Stimulated activated CD8-positive, alpha-beta memory T cell treated with anti-CD3 and anti-CD28 coated beads, Interleukin-12 subunit alpha, Interleukin-12 subunit beta, amount 100 ng/mL, for 1 hour (primary cell): ENCODE measurements at regions not wholly inside any gene's neighbourhood (a gene's known extent, or its start where the extent isn't known, plus 50 kb on each side); places are given as distances from the start of the nearest gene placed in this dataset.
"Not testable (repeated sequence)": the region's sequence is repeated elsewhere in the genome, so short reads cannot be mapped to it uniquely, and the experiment has no call there.

Experiments
- DNase-seq: peaks from one replicate; pipeline ENCODE4 v3.0.0-alpha.2; 2020; ENCODE audit warnings: low read depth

DNA sequence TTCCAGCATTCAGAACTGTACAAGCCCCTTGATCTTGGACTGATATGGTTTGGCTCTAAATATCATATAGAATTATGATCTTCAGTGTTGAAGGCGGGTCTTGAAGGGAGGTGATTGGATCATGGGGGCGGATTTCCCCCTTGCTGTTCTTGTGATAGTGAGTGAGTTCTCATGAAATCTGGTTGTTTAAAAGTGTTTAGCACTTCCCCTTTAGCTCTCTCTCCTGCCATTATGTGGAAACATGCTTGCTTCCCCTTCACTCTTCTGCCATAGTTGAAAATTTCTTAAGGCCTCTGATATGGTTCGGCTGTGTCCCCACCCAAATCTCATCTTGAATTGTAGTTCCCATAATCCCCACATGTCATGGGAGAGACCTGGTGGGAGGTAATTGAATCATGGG lies 305.3 kb upstream of the CYRIA start:
- not testable (repeated sequence) for DNase-seq

DNA sequence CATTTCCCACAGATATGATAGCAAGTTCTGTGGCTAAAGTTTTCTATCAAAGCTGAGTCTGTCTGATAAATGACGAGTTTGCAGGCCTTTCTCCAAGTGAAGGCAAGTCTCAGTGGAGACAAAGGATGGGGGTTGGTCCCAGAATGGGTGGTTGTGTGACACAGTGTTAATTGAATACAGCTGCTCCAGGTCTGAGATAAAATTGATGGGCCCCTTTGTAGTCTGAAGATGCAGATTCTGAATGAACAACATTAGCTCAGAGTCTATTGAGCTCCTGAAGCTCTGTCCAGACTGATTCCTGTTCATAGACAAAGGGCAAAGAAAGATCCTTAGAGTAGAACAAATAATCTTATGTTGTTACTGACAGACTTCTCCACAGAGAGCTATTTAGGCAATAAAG lies 296.9 kb upstream of the CYRIA start:
- no peak for DNase-seq

DNA sequence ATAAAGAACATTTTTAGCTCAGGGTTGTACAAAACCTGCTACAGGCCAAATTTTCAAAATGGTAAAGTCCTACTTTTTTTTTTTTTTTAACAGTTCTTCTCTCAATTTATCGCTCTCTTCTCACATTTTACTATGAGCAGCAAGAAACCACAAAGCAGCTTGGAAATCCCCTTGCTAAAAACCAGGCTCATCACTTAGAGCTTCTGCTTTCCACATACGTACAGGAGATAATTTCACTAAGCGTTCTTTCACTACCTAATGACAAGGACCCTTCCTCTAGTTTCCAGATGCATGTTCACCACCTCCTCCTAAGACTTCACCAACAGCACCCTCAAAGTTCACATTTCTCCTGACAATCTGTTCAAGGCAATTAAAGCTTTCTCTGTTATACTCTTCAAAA lies 294.9 kb upstream of the CYRIA start:
- DNase-seq = no peak

DNA sequence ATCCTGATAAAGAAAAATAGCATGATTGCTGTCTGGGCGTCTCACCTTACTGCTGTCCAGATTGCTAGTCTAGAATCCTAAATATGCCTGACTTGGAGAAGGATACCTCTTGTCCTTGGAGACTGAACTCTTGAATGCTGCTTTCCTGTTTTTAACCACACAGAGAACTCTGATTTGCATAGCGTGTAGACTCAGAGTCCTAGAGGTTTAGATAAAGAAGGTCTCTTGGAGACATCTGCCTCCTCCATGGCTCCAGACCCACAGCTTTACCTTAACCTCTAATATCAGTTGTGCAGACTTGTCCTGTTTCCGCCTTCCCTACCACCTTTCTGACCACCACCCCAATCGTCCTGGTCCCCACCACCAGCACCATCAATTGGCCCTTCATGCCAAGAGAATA lies 292.6 kb upstream of the CYRIA start:
- DNase-seq = no peak

DNA sequence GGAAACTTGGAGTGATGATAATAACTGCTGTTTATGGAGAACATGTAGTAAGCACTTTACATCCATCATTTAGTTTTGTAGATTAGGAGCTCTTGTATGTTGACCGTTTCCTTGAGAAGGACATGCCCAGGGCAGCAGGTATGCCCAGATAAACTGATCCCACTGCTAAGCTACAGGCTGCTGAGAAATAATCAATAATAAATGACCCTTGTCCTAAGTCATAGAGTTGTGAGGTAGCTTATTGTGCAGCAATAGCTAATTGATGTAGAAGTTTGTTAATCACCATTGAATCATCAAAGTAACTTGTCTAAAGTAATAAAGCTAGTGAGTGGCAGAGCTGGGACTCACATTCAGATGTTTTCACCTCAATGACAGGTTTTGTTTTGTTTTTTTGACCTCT lies 287.2 kb upstream of the CYRIA start:
- no peak for DNase-seq

DNA sequence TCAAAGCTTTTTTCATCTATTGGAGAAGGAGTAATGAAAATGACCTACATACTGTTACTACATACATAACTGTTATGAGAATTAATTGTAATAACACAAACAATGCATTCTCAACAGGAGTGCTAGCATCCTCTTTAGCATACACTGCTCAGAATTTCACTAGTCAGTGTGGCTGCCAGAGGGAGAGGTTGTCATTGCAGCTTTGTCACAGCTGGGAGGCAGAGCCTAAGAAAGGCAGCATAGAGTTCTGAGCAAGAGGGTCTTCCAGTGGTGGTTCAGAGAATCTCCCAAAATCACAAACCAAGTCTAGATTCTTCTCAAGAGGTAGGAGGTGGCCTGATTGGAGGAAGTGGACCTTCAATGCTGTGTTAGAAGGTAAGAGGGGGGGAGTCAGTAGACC lies 286.7 kb upstream of the CYRIA start:
- DNase-seq = no peak

DNA sequence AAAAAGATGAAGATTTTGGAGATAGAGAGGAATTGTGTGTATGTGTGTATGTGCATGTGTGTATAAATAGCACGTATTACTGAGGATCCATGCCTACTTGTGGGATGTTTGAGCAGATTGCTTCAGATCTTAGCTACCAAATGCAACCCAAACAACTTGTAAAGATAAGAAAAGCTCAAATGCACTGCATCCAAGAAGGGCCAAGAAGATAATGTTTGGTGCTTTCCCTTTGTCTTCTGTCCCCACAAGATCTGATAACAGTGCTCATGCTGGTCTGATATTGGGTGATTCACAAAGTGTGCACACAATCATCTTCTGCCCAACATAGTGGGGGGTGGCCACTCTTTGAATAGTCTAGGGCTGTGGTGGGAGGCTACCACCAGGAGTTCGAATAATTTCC lies 284.8 kb upstream of the CYRIA start:
- DNase-seq = no peak

DNA sequence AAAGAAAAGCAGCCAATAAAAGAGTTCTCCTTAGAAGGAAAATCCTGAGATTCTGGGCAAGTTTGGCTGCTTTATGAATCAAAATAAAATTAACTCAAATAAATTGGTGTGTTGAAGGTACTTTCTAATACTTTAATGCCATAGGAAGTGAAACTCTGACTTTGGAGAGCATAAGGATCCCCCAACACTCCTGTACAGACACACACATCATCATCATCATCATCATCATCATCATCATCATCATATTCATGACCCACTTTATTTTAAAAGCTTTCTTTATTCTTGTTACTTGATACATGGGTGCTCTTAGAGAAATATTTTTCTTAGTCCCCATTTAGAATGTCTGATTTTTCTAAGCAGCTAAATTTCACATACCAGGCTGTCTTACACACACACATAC lies 283.1 kb upstream of the CYRIA start:
- DNase-seq = no peak

DNA sequence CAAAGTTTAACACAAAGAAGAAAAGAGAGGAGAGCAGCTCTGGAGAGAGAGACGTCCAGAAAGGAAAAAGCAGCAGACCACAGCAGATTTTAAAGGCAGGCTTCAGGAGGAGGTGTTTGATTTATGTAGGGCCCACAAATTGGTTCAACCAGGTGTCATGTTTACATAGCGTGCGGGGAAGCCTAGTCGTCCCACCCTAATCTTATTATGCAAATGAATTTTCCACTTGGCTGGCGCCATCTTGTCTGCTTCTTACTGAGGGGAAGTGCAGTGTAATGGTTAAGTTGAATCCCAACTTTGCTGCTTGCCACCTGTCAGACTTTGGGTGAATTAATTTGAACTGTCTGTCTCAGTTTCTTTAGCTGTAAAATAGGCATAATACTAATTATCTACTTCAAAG lies 282.4 kb upstream of the CYRIA start:
- no peak for DNase-seq

DNA sequence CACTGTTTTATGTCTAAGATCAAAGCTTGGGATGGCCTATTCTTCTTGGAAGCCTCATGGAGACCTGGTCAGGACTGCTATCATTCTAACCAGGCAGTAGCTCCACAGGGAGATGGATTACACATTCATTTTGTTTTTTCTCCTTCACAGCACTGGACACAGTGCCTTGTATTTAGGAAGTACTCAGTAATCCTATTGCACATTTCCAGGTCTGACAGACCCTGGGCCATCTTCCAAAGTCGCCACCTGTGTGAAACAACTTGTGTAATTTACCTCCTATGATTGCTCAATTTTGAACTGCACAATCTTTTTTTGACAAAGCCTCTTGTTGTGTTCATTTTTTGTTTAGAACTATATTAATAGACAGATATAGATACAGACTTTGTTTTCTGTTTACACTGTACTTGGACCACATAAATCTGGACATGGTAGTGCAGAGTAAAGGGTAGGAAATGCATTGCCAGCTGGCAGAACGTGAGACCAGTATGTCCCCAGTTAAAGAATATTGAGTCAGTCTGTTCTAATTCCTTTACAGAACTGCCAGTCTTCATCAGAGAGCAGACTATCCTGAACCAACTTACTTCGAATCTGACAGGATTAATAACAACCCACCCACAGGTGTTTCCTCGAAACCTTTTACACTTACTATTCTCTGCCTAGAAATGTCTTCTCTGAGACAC lies 277.8 kb upstream of the CYRIA start:
- no peak for DNase-seq

DNA sequence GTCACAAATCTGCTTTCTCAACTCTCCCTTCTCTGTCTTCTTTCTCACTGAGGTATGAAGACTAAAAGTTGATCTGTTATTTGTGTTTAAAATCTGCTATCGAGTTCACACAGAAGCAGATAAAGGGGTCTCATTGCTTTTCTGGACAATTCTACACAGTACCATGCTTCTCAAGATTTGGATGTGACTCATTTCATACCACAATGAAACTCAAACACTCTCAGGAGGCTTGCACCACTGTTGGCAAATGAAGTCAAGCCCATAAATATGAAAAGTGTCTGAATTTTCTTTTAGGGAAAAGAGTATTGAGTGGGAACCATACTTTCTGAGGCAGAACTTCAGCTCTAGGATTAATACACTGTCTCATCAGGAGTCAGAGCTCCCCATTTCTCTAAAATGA lies 274.6 kb upstream of the CYRIA start:
- no peak for DNase-seq

DNA sequence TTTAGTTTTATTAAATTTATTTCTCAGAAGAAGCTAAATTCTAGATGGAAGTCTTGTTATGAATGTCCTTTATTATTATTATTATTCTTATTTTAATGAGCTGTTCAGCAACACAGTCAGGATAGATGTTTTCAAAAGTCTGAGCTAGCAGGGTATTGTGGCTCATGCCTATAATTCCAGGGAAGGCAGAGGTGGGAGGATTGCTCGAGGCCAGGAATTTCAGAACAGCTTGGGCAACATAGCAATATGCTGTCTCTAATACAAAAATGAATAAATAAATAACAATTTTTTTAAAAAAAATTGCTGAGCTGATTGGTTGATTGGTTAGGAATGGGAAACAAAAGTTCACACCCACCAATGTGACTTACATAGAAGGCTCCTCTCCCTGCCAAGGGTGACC lies 274.1 kb upstream of the CYRIA start:
- DNase-seq = no peak

DNA sequence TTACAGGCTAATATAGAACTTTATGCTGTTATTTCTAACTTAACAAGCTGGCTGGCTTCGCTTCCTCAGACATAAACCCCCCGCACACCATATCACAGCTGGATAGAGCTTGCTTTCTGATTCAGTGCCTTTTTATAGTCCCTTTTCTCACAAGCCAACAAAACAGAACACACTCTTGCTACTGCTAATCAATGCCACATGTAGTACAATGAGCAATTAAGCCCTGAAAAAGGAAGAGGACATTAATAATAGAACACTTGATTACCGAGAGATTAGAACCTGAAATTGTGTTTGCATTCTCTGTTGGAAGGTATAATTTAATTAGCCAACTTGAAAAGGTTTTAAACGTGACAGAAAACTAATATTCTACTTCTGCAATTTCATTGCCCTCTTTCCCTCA lies 267.7 kb upstream of the CYRIA start:
- DNase-seq = no peak

DNA sequence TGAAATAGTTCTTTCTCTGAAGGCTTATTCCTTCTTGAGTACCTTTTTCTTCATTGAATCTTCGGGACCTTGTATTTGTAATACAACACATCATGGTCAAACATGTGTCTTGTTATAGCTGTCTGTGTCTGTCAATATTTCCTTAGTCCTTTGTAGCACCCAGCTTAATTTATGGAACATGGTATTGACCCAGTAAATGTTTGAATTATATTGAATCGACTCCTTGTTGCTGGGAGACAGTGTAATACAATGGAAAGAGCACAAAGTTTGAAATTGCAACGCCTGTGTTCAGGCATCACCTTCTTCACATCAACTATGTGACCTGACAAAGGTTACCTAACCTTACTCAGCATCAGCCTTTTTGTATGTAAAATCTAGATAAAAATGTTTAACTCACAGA lies 267.2 kb upstream of the CYRIA start:
- DNase-seq = no peak

DNA sequence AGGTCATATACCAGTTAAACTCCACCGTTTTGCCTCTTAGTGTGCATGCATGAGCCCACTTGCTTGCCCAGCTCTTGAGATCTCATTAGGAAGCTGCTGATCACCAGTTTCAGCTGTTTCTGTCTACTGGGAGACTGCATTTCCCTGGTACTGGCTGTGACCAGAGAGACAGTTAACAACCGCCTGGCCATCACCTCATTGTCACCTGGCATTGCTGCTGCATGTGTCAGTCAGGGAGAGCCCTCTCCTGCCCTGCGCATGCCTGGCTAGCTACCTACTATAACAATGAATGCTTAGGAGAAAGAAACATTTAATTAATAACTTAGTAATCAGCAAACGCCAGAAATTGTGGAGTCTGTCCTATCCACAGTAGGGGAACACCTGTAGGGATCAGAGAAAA lies 265.8 kb upstream of the CYRIA start:
- no peak for DNase-seq

DNA sequence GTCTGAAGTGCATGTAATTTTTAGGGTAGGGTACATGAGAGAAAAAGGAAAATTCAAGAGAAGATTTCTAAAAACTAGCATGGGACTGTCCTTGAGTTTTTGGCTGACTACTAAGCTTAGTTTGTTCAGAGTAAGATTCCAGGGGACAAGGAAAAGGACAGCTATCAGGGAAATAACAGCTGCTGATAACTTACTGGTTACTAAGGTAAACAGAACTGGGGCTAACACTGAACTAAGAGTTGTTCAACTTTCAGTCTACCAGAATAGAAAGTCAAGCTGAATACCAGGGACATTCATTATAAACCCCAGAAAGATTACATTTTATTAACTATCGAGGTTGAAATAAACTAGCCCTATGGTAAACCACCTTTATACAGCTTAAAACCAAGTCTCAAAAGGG lies 261.8 kb upstream of the CYRIA start:
- DNase-seq = no peak

DNA sequence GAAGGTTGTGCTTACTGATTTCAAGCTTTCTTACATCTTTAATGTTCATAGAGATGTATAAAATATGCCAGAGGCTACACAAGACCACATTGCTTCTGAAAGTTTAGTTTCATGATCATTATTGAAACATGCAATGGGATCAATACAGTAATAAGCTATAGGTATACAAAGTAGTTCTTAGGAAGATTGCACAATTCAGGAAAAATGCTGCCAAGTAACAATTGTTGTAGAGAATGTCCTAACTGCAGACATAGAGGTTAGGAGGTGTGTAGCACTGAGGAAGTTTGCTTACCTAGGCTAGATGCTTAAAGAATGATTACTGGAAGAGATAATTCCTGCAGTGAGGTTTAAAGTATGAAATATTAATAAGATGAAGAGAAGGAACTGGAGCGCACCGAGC lies 259.5 kb upstream of the CYRIA start:
- no peak for DNase-seq

DNA sequence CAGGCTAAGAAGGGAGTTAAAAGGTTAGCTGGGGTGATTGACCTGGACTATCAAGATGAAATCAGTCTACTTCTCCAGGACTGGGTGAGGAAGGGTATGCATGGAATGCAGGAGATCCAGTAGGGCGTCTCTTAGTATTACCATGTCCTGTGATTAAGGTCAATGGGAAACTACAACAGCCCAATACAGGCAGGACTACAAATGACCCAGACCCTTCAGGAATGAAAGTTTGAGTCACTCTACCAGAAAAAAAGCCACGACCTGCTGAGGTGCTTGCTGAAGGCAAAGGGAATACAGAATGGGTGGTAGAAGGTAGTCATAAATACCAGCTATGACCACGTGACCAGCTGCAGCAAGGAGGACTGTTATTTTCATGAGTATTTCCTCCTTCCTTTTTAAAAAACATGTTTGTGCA lies 249.7 kb upstream of the CYRIA start:
- DNase-seq = not testable (repeated sequence)

DNA sequence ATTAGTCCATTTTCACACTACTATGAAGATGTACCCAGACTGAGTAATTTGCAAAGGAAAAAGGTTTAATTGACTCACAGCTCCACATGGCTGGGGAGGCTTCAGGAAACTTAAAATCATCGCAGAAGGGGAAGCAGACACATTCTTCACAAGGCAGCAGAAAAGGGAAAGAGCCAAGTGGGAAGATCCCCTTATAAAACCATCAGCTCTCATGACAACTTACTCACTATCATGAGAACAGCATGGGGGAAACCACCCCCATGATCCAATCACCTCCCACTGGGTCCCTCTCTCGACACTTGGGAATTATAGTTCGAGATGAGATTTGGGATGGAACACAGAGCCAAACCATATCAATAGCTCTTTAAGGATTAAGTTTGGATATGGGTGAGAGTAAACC lies 246.1 kb upstream of the CYRIA start:
- no peak for DNase-seq

DNA sequence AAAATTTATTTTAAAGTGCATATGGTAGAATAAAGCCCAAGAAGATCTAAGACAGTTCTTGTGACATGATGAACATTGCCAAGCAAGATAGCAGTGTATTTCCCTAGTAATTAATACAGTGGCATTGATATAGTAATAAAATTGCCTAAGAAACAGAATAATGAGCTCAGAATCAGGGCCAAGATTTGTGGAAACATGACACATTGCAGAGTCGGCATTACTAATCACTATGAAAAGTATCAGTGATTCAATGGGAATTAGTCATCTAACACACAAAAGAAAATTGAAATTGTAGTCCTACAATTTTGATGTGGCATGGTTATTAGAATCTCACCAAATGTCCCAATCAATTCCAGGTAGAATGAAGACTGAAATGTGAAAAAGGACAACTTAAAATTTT lies 243.0 kb upstream of the CYRIA start:
- DNase-seq = no peak

DNA sequence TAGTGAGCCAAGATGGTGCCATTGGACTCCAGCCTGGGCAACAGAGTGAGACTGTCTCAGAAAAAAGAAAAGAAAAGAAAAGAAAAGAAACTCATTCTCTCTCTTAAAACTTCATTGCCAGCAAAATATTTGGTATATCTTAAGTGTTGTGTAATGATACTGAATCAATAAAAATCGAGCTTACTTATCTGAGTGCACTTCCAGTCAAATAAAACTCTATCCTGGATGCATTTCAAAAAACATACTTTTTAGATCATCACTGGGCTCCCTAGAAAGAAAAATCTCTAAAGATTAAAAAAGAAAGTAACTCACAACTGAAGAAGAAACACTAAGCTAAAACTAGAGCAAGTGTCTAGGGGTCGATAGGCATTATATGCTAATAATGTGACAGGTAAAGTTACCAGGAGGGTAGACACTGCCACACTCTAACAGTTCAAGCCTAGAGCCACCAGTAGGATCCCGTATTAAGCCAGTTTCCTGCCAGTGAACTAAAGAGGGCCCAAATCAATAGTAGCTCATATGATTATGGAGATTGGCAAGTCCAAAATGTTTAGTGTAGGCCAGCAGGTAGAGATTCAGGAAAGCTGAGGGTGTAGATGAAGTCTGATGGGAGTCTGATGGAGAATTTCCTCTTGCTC lies 242.1 kb upstream of the CYRIA start:
- DNase-seq = no peak

DNA sequence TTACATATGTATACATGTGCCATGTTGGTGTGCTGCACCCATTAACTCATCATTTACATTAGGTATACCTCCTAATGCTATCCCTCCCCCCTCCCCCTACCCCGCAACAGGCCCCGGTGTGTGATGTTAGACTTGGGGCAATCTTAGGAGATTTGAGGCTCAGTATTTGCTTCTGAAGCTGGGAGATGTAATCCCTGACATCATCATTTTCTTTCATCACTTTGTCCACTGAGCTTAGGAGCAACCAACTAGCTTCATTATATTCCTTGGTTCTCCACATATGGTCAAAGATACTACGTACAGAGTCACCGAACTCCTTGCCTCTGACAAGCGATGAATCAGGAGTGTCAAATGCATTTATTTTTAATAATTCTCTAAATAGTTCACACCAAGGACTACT lies 239.7 kb upstream of the CYRIA start:
- DNase-seq = not testable (repeated sequence)

DNA sequence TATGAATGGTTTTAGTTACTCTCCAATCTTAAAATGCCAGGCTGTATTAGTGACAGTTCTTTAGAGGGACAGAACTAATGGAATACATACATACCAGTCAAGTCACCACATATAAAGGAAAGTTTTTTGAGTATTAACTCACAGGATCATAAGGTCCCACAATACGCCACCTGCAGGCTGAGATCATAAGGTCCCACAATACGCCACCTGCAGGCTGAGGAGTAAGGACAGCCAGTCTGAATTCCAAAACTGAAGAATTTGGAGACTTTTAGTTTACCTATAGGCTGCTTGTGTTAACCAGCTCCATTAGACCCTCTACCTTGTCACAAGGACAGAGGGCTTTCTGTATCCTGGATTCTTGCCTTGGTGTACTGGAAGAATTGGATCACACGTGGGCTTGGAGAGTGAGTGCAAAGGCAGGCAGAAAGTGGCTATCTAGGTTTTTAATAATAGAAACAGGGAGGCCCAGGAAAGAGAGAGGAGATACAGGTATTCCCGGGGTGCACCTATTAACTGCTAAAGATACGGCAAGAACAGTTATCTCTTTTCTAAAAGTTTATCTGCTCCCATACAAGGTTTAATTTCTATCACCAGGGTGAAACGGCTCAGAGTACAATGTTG lies 234.9 kb upstream of the CYRIA start:
- DNase-seq = no peak

DNA sequence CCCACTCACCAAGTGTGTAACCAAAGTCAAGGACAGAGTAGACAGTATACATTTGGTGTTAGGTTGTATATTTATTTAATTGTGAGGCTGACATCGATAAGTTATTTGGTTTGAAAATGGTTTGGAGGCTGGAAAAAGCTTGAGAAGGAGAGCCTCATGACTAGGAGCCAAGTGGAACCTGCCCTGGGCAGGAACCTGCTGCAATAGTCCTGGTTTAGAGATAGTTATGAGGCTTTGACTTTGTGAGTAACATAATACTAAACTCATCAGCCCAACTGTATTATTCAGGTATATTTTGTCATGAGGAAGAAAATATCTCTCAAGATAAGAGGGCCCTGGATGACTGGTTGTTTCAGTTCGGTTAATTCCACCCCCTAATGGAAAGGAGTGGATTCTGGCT lies 234.3 kb upstream of the CYRIA start:
- DNase-seq = no peak
